OCI-LY1 (cell line): ENCODE measurements at regions not wholly inside any gene's neighbourhood (a gene's known extent, or its start where the extent isn't known, plus 50 kb on each side); places are given as distances from the start of the nearest gene placed in this dataset.

Experiments
- EZH2 ChIP-seq: fragments of 200-600 bp; sonication (generic), shearing (Covaris generic); IDR thresholded peaks from 2 replicates; pipeline ENCODE4 v1.8.0; 2017; ENCODE audit warnings: borderline replicate concordance, mixed run types, mild to moderate bottlenecking, antibody characterized with exemption, low read length, moderate library complexity, mixed read lengths
- TF ChIP-seq, protein P1 (sequence below): fragments of 200-600 bp; sonication (generic), shearing (Covaris generic); IDR thresholded peaks from 2 replicates; pipeline ENCODE4 v1.5.1; 2017; ENCODE audit warnings: mild to moderate bottlenecking, antibody characterized with exemption, low read length, moderate library complexity, mixed read lengths

DNA sequence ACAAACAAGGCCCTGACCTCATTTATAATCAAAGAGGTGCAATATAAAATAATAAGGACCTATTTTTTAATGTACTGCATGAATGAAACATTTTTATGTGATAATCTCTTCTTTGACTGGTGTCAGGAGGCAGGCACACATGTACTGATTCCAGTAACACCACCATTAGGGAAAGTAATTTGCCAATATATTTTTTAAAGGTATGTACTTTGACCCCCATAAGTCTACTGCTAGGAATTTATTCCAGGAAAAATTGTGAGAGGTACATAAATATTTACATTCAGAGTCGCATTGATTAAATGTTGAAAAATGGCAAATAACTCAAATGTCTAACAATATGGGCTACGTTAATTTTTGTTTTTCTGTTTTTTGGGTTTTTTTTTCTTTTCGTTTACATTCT is 325.4 kb upstream of the PRDM1 start:
- TF ChIP-seq, protein P1, sequence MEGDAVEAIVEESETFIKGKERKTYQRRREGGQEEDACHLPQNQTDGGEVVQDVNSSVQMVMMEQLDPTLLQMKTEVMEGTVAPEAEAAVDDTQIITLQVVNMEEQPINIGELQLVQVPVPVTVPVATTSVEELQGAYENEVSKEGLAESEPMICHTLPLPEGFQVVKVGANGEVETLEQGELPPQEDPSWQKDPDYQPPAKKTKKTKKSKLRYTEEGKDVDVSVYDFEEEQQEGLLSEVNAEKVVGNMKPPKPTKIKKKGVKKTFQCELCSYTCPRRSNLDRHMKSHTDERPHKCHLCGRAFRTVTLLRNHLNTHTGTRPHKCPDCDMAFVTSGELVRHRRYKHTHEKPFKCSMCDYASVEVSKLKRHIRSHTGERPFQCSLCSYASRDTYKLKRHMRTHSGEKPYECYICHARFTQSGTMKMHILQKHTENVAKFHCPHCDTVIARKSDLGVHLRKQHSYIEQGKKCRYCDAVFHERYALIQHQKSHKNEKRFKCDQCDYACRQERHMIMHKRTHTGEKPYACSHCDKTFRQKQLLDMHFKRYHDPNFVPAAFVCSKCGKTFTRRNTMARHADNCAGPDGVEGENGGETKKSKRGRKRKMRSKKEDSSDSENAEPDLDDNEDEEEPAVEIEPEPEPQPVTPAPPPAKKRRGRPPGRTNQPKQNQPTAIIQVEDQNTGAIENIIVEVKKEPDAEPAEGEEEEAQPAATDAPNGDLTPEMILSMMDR = no peak
- TF ChIP-seq EZH2 = no peak
